Common myeloid progenitor, CD34-positive (primary cell): ENCODE measurements at regions not wholly inside any gene's neighbourhood (a gene's known extent, or its start where the extent isn't known, plus 50 kb on each side); places are given as distances from the start of the nearest gene placed in this dataset.
A peak's percentile ranks its signal among the peaks of the same experiment; 100 is the strongest.

ENCODE experiments used
- CTCF ChIA-PET: fragments of 350-600 bp; sonication (Branson Sonifier 250); formaldehyde crosslinking; loops from one replicate; lab custom pipeline; 2021; ENCODE audit warnings: antibody characterized with exemption; lab: Charles Lee
- POLR2A ChIA-PET: fragments of 350-600 bp; sonication (Branson Sonifier 250); formaldehyde crosslinking; loops from one replicate; lab custom pipeline; 2021; ENCODE audit warnings: antibody characterized with exemption; lab: Charles Lee
- DNase-seq, 3 donors: peaks; one replicate each; pipeline versions ENCODE4 v3.0.0 to v3.0.0-alpha.2; 2013
- H3K27ac ChIP-seq, 2 experiments: 1 replicate in 1 of 2; 2 replicates in 1 of 2; pipeline ENCODE4 v1.7.0; 2013; ENCODE audit warnings: inconsistent platforms in 2 of 2, low read length in 2 of 2, mild to moderate bottlenecking in 2 of 2, low read depth in 1 of 2, moderate library complexity in 1 of 2; ENCODE audit not compliant: severe bottlenecking in 2 of 2, insufficient read depth in 1 of 2, poor library complexity in 1 of 2
- H3K27me3 ChIP-seq, 5 experiments: replicated peaks in 2 of 5; 1 replicate in 3 of 5; 2 replicates in 2 of 5; pipeline versions ENCODE4 v1.6.1 to v1.7.0; 2013; ENCODE audit warnings: low read length in 4 of 5, mild to moderate bottlenecking in 2 of 5, moderate library complexity in 2 of 5, inconsistent platforms in 1 of 5; ENCODE audit not compliant: insufficient read depth in 5 of 5, control insufficient read depth in 4 of 5
- H3K36me3 ChIP-seq, 4 experiments: 1 replicate in 2 of 4; 2 replicates in 2 of 4; pipeline versions ENCODE4 v1.6.1 to v1.7.0; 2013; ENCODE audit warnings: low read length in 3 of 4, control low read depth in 1 of 4, mild to moderate bottlenecking in 1 of 4; ENCODE audit not compliant: control insufficient read depth in 4 of 4, insufficient read depth in 4 of 4
- H3K4me1 ChIP-seq, 4 experiments: 1 replicate in 3 of 4; 2 replicates in 1 of 4; pipeline versions ENCODE4 v1.6.1 to v1.7.1; 2013; ENCODE audit warnings: low read length in 3 of 4, mild to moderate bottlenecking in 3 of 4, control low read depth in 1 of 4, inconsistent platforms in 1 of 4, moderate library complexity in 1 of 4; ENCODE audit not compliant: control insufficient read depth in 4 of 4, insufficient read depth in 4 of 4; ENCODE audit errors: control extremely low read depth in 1 of 4
- H3K4me3 ChIP-seq, 7 experiments: 1 replicate in 4 of 7; 2 replicates in 3 of 7; pipeline versions ENCODE4 v1.5.1 to v1.7.0; 2013; ENCODE audit warnings: mild to moderate bottlenecking in 7 of 7, low read length in 6 of 7, moderate library complexity in 6 of 7, inconsistent platforms in 2 of 7, low read depth in 2 of 7, control low read depth in 1 of 7; ENCODE audit not compliant: insufficient read depth in 4 of 7, control insufficient read depth in 1 of 7; ENCODE audit errors: extremely low read depth in 1 of 7
- H3K9me3 ChIP-seq, 5 experiments: 1 replicate in 4 of 5; 2 replicates in 1 of 5; pipeline versions ENCODE4 v1.6.1 to v1.7.1; 2013; ENCODE audit warnings: low read length in 4 of 5, mild to moderate bottlenecking in 2 of 5, inconsistent platforms in 1 of 5, low read depth in 1 of 5, moderate library complexity in 1 of 5; ENCODE audit not compliant: control insufficient read depth in 4 of 5, insufficient read depth in 2 of 5; ENCODE audit errors: control extremely low read depth in 1 of 5
- WGBS: methylation state at CpG from one replicate; pipeline ENCODE4 v1.1.5; 2013; ENCODE audit not compliant: insufficient coverage; 5-methylcytosine and 5-hydroxymethylcytosine counted together

GRCh38 chr1:69269491-69269890 is 298.2 kb upstream of the LRRC7 start:
- H3K27ac ChIP-seq, result no peak overlapping the region
- no peaks in the 10 kb centered on the region for H3K4me1 ChIP-seq
- no peak overlapping the region for H3K4me3 ChIP-seq
- ChIA-PET CTCF (interaction anchor here (1.1 kb wide), 1 partner anchor 13 kb away, joined by 3 read pairs; no protein-coding TSS in a partner anchor), POLR2A (no interaction called here)
- DNase-seq, result no peak
- H3K27me3 ChIP-seq, result no peaks in the 10 kb centered on the region
- no peaks in the 10 kb centered on the region for H3K9me3 ChIP-seq
- no peaks in the 10 kb centered on the region for H3K36me3 ChIP-seq
- WGBS, result 93% methylated on average over 2 of the region's 2 CpGs

- Histone ChIP-seq H3K4me1 (no peaks in the 10 kb centered on the region), H3K9me3 (no peaks in the 10 kb centered on the region), H3K4me3 (no peak overlapping the region), H3K27me3 (no peaks in the 10 kb centered on the region), H3K27ac (no peak overlapping the region), H3K36me3 (no peaks in the 10 kb centered on the region)
- DNase-seq, result no peak
- WGBS, result 100% methylated on average over 1 of the region's 5 CpGs
- ChIA-PET CTCF (no interaction called here), POLR2A (no interaction called here)
Observed at GRCh38 chr1:69271587-69272125, 296.1 kb upstream of the LRRC7 start.

- WGBS, result 95% methylated on average over 3 of the region's 4 CpGs
- no peaks in the 10 kb centered on the region for H3K27me3 ChIP-seq
- no peaks in the 10 kb centered on the region for H3K4me1 ChIP-seq
- ChIA-PET CTCF (no interaction called here), POLR2A (no interaction called here)
- no peaks in the 10 kb centered on the region for H3K36me3 ChIP-seq
- no peak overlapping the region for H3K27ac ChIP-seq
- H3K9me3 ChIP-seq, result no peaks in the 10 kb centered on the region
- DNase-seq, result no peak
- H3K4me3 ChIP-seq, result no peak overlapping the region
Observed at GRCh38 chr1:69272684-69273083, 295.0 kb upstream of the LRRC7 start.

GRCh38 chr1:69278923-69279322 is 288.8 kb upstream of the LRRC7 start:
- Histone ChIP-seq H3K4me3 (no peak overlapping the region), H3K27ac (no peak overlapping the region), H3K36me3 (no peaks in the 10 kb centered on the region), H3K27me3 (no peaks in the 10 kb centered on the region), H3K4me1 (no peaks in the 10 kb centered on the region), H3K9me3 (no peaks in the 10 kb centered on the region)
- WGBS, result 100% methylated on average over 1 of the region's 2 CpGs
- no peak for DNase-seq
- POLR2A ChIA-PET, result no interaction called here
- CTCF ChIA-PET, result no interaction called here

- CTCF ChIA-PET, result no interaction called here
- WGBS, result no CpG with 5 or more reads among the region's 1 CpG
- H3K36me3 ChIP-seq, result no peaks in the 10 kb centered on the region
- no peaks in the 10 kb centered on the region for H3K4me1 ChIP-seq
- no peak overlapping the region for H3K27ac ChIP-seq
- POLR2A ChIA-PET, result no interaction called here
- H3K9me3 ChIP-seq, result no peaks in the 10 kb centered on the region
- H3K4me3 ChIP-seq, result no peak overlapping the region
- H3K27me3 ChIP-seq, result no peaks in the 10 kb centered on the region
- no peak for DNase-seq
Observed at GRCh38 chr1:69283516-69283915, 284.2 kb upstream of the LRRC7 start.

- Histone ChIP-seq H3K27ac (no peak overlapping the region), H3K4me1 (no peaks in the 10 kb centered on the region), H3K9me3 (no peaks in the 10 kb centered on the region), H3K36me3 (no peaks in the 10 kb centered on the region), H3K27me3 (no peaks in the 10 kb centered on the region), H3K4me3 (no peak overlapping the region)
- CTCF ChIA-PET, result no interaction called here
- no peak for DNase-seq
- POLR2A ChIA-PET, result no interaction called here
- no CpG with 5 or more reads among the region's 1 CpG for WGBS
Observed at GRCh38 chr1:69284508-69284907, 283.2 kb upstream of the LRRC7 start.

GRCh38 chr1:69288416-69288815 is 279.3 kb upstream of the LRRC7 start:
- Histone ChIP-seq H3K36me3 (no peaks in the 10 kb centered on the region), H3K9me3 (no peaks in the 10 kb centered on the region), H3K4me1 (no peaks in the 10 kb centered on the region), H3K27ac (no peak overlapping the region), H3K4me3 (no peak overlapping the region), H3K27me3 (no peaks in the 10 kb centered on the region)
- ChIA-PET CTCF (no interaction called here), POLR2A (no interaction called here)
- 75% methylated on average over 5 of the region's 5 CpGs for WGBS
- peak in 2 of 3 donors; percentile 28 to 69 for DNase-seq
